Posterior vena cava (tissue), 2 donors: ENCODE measurements at regions not wholly inside any gene's neighbourhood (a gene's known extent, or its start where the extent isn't known, plus 50 kb on each side); places are given as distances from the start of the nearest gene placed in this dataset.

Source experiments
- DNase-seq: peaks from one replicate; pipeline ENCODE4 v3.0.0-alpha.2; 2020; ENCODE audit warnings: low spot score
- intact Hi-C, 2 donors: fragments of 100-400 bp; cut with DNase I; formaldehyde crosslinking; loops; one replicate each; pipeline versions ENCODE4 v1.14.1 to v1.14.2; 2022 to 2023
- donor health status: DM: yes; HTN: yes; CAD: no.
- donor health status: DM: yes; HTN: yes; CAD: no.

- intact Hi-C loops, result no loop called here
- no peak for DNase-seq
Measured at GRCh38 chr5:111953351-111954127, 196.5 kb upstream of the NREP start.

- no peak for DNase-seq
- intact Hi-C loops, result no loop called here
Measured at GRCh38 chr5:111952555-111952954, 195.6 kb upstream of the NREP start.

GRCh38 chr5:111950660-111951059 lies 193.7 kb upstream of the NREP start:
- DNase-seq, result no peak
- intact Hi-C loops, result no loop called here

GRCh38 chr5:111948092-111948841 lies 191.3 kb upstream of the NREP start:
- DNase-seq, result no peak
- intact Hi-C loops, result no loop called here

GRCh38 chr5:111946556-111946955 lies 189.6 kb upstream of the NREP start:
- intact Hi-C loops, result no loop called here
- no peak for DNase-seq

GRCh38 chr5:111945535-111945934 lies 188.5 kb upstream of the NREP start:
- no peak for DNase-seq
- intact Hi-C loops, result no loop called here

GRCh38 chr5:111942661-111943401 lies 185.8 kb upstream of the NREP start:
- intact Hi-C loops, result no loop called here
- DNase-seq, result no peak

GRCh38 chr5:111942201-111942600 lies 185.2 kb upstream of the NREP start:
- no peak for DNase-seq
- intact Hi-C loops, result no loop called here

- DNase-seq, result no peak
- intact Hi-C loops, result no loop called here
Measured at GRCh38 chr5:111937094-111937493, 180.1 kb upstream of the NREP start.

GRCh38 chr5:111935835-111936234 lies 178.8 kb upstream of the NREP start:
- intact Hi-C loops, result no loop called here

GRCh38 chr5:111935009-111935408 lies 178.0 kb upstream of the NREP start:
- intact Hi-C loops, result no loop called here
- no peak for DNase-seq

More at GRCh38 chr5:111935835-111936234, 178.8 kb upstream of the NREP start:
- no peak for DNase-seq

- intact Hi-C loops, result no loop called here
- no peak for DNase-seq
Measured at GRCh38 chr5:111934511-111934910, 177.5 kb upstream of the NREP start.

- no peak for DNase-seq
- intact Hi-C loops, result no loop called here
Measured at GRCh38 chr5:111933086-111933485, 176.1 kb upstream of the NREP start.

- no peak for DNase-seq
- intact Hi-C loops, result no loop called here
Measured at GRCh38 chr5:111932628-111933027, 175.6 kb upstream of the NREP start.

GRCh38 chr5:111932199-111932598 lies 175.2 kb upstream of the NREP start:
- DNase-seq, result no peak
- intact Hi-C loops, result no loop called here

GRCh38 chr5:111931655-111932054 lies 174.7 kb upstream of the NREP start:
- intact Hi-C loops, result no loop called here
- no peak for DNase-seq

GRCh38 chr5:111930905-111931461 lies 174.0 kb upstream of the NREP start:
- no peak for DNase-seq
- intact Hi-C loops, result no loop called here

GRCh38 chr5:111930449-111930848 lies 173.5 kb upstream of the NREP start:
- intact Hi-C loops, result no loop called here
- no peak for DNase-seq

GRCh38 chr5:111929867-111930266 lies 172.9 kb upstream of the NREP start:
- intact Hi-C loops, result no loop called here
- no peak for DNase-seq

GRCh38 chr5:111929261-111929660 lies 172.3 kb upstream of the NREP start:
- intact Hi-C loops, result no loop called here

More at GRCh38 chr5:111929261-111929660, 172.3 kb upstream of the NREP start:
- DNase-seq, result no peak
